ENCODE measurements at regions not wholly inside any gene's neighbourhood (a gene's known extent, or its start where the extent isn't known, plus 50 kb on each side); places are given as distances from the start of the nearest gene placed in this dataset.
"Not testable (repeated sequence)": the region's sequence is repeated elsewhere in the genome, so short reads cannot be mapped to it uniquely, and the experiment has no call there.

GRCh38 chr6:110545081-110545872, 68.9 kb upstream of the SLC22A16 start:
- Histone ChIP-seq H3K27ac (ENCODE audit: low read depth, low read length) (no peak overlapping the region), H3K9ac (ENCODE audit: low read length) (no peak overlapping the region), H3K4me3 (ENCODE audit: low read length) (no peak overlapping the region), H3K27me3 (ENCODE audit: control insufficient read depth, insufficient read depth, low read length) (no peaks in the 10 kb centered on the region), H3K4me1 (ENCODE audit: control insufficient read depth, insufficient read depth, low read length) (no peaks in the 10 kb centered on the region), H3K36me3 (ENCODE audit: control insufficient read depth, insufficient read depth, low read length) (no peaks in the 10 kb centered on the region)

GRCh38 chr6:110544472-110544871, 68.1 kb upstream of the SLC22A16 start:
- Histone ChIP-seq H3K27ac (ENCODE audit: low read depth, low read length) (no peak overlapping the region), H3K36me3 (ENCODE audit: control insufficient read depth, insufficient read depth, low read length) (no peaks in the 10 kb centered on the region), H3K4me3 (ENCODE audit: low read length) (no peak overlapping the region), H3K9ac (ENCODE audit: low read length) (no peak overlapping the region), H3K27me3 (ENCODE audit: control insufficient read depth, insufficient read depth, low read length) (no peaks in the 10 kb centered on the region), H3K4me1 (ENCODE audit: control insufficient read depth, insufficient read depth, low read length) (no peaks in the 10 kb centered on the region)

GRCh38 chr6:110543106-110543505, 66.7 kb upstream of the SLC22A16 start:
- Histone ChIP-seq H3K27ac (ENCODE audit: low read depth, low read length) (no peak overlapping the region), H3K36me3 (ENCODE audit: control insufficient read depth, insufficient read depth, low read length) (no peaks in the 10 kb centered on the region), H3K27me3 (ENCODE audit: control insufficient read depth, insufficient read depth, low read length) (no peaks in the 10 kb centered on the region), H3K9ac (ENCODE audit: low read length) (no peak overlapping the region), H3K4me3 (ENCODE audit: low read length) (no peak overlapping the region), H3K4me1 (ENCODE audit: control insufficient read depth, insufficient read depth, low read length) (no peaks in the 10 kb centered on the region)

- Histone ChIP-seq H3K4me1 (ENCODE audit: control insufficient read depth, insufficient read depth, low read length) (no peaks in the 10 kb centered on the region), H3K27ac (ENCODE audit: low read depth, low read length) (no peak overlapping the region), H3K4me3 (ENCODE audit: low read length) (no peak overlapping the region), H3K36me3 (ENCODE audit: control insufficient read depth, insufficient read depth, low read length) (no peaks in the 10 kb centered on the region), H3K27me3 (ENCODE audit: control insufficient read depth, insufficient read depth, low read length) (no peaks in the 10 kb centered on the region), H3K9ac (ENCODE audit: low read length) (no peak overlapping the region)
These were observed 66.1 kb upstream of the SLC22A16 start for GRCh38 chr6:110542311-110543024.

- no peak overlapping the region for H3K4me3 ChIP-seq (ENCODE audit: low read length)
- H3K27ac ChIP-seq (ENCODE audit: low read depth, low read length) = no peak overlapping the region
- H3K36me3 ChIP-seq (ENCODE audit: control insufficient read depth, insufficient read depth, low read length) = no peaks in the 10 kb centered on the region
- no peaks in the 10 kb centered on the region for H3K27me3 ChIP-seq (ENCODE audit: control insufficient read depth, insufficient read depth, low read length)
- H3K9ac ChIP-seq (ENCODE audit: low read length) = no peak overlapping the region
- H3K4me1 ChIP-seq (ENCODE audit: control insufficient read depth, insufficient read depth, low read length) = no peaks in the 10 kb centered on the region
These were observed 65.4 kb upstream of the SLC22A16 start for GRCh38 chr6:110541701-110542309.

- H3K4me1 ChIP-seq (ENCODE audit: control insufficient read depth, insufficient read depth, low read length); H3K36me3 ChIP-seq (ENCODE audit: control insufficient read depth, insufficient read depth, low read length); H3K27me3 ChIP-seq (ENCODE audit: control insufficient read depth, insufficient read depth, low read length); H3K4me3 ChIP-seq (ENCODE audit: low read length); H3K9ac ChIP-seq (ENCODE audit: low read length); H3K27ac ChIP-seq (ENCODE audit: low read depth, low read length): not testable (repeated sequence)
These were observed 63.0 kb upstream of the SLC22A16 start for GRCh38 chr6:110539277-110540019.

- no peak overlapping the region for H3K4me3 ChIP-seq (ENCODE audit: low read length)
- no peaks in the 10 kb centered on the region for H3K4me1 ChIP-seq (ENCODE audit: control insufficient read depth, insufficient read depth, low read length)
- H3K27me3 ChIP-seq (ENCODE audit: control insufficient read depth, insufficient read depth, low read length) = no peaks in the 10 kb centered on the region
- no peak overlapping the region for H3K9ac ChIP-seq (ENCODE audit: low read length)
- no peak overlapping the region for H3K27ac ChIP-seq (ENCODE audit: low read depth, low read length)
- H3K36me3 ChIP-seq (ENCODE audit: control insufficient read depth, insufficient read depth, low read length) = no peaks in the 10 kb centered on the region
These were observed 62.2 kb upstream of the SLC22A16 start for GRCh38 chr6:110538416-110539160.

GRCh38 chr6:110537208-110538123, 61.1 kb upstream of the SLC22A16 start:
- no peak overlapping the region for H3K9ac ChIP-seq (ENCODE audit: low read length)
- no peaks in the 10 kb centered on the region for H3K27me3 ChIP-seq (ENCODE audit: control insufficient read depth, insufficient read depth, low read length)
- no peaks in the 10 kb centered on the region for H3K4me1 ChIP-seq (ENCODE audit: control insufficient read depth, insufficient read depth, low read length)
- H3K36me3 ChIP-seq (ENCODE audit: control insufficient read depth, insufficient read depth, low read length) = no peaks in the 10 kb centered on the region
- no peak overlapping the region for H3K4me3 ChIP-seq (ENCODE audit: low read length)
- H3K27ac ChIP-seq (ENCODE audit: low read depth, low read length) = no peak overlapping the region

- no peak overlapping the region for H3K4me3 ChIP-seq (ENCODE audit: low read length)
- H3K36me3 ChIP-seq (ENCODE audit: control insufficient read depth, insufficient read depth, low read length) = no peaks in the 10 kb centered on the region
- H3K4me1 ChIP-seq (ENCODE audit: control insufficient read depth, insufficient read depth, low read length) = no peaks in the 10 kb centered on the region
- no peaks in the 10 kb centered on the region for H3K27me3 ChIP-seq (ENCODE audit: control insufficient read depth, insufficient read depth, low read length)
- no peak overlapping the region for H3K9ac ChIP-seq (ENCODE audit: low read length)
- H3K27ac ChIP-seq (ENCODE audit: low read depth, low read length) = no peak overlapping the region
These were observed 58.5 kb upstream of the SLC22A16 start for GRCh38 chr6:110534731-110535492.

- H3K27me3 ChIP-seq (ENCODE audit: control insufficient read depth, insufficient read depth, low read length) = no peaks in the 10 kb centered on the region
- H3K36me3 ChIP-seq (ENCODE audit: control insufficient read depth, insufficient read depth, low read length) = no peaks in the 10 kb centered on the region
- H3K27ac ChIP-seq (ENCODE audit: low read depth, low read length) = no peak overlapping the region
- H3K4me3 ChIP-seq (ENCODE audit: low read length) = no peak overlapping the region
- no peaks in the 10 kb centered on the region for H3K4me1 ChIP-seq (ENCODE audit: control insufficient read depth, insufficient read depth, low read length)
- H3K9ac ChIP-seq (ENCODE audit: low read length) = no peak overlapping the region
These were observed 56.0 kb upstream of the SLC22A16 start for GRCh38 chr6:110532431-110532830.

Data from rectal smooth muscle tissue (tissue), 1 donor.